ENCODE measurements at regions not wholly inside any gene's neighbourhood (a gene's known extent, or its start where the extent isn't known, plus 50 kb on each side); places are given as distances from the start of the nearest gene placed in this dataset.
A peak's percentile ranks its signal among the peaks of the same experiment; 100 is the strongest.
"Not testable (repeated sequence)": the region's sequence is repeated elsewhere in the genome, so short reads cannot be mapped to it uniquely, and the experiment has no call there.

DNA sequence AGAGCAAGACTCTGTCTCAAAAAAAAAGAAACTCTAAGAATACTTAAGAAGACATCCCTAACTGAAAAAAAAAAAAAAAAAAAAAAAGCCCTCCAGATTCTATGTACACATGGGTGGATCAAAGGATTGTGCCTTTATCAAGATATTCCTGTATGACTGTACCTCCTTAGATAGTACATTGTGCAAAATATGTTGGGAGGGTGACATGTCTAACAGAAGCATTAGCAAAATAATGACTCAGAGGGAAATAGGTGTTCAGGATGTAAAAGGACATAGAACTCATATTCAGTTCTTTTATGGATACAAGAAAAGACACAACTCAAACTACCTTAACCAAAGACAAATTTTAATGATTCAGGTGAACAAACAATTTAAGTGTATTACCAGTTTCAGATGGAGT, 269.8 kb upstream of the KAZN start:
- DNase-seq (ENCODE audit: low read depth in 3 of 3, low spot score in 2 of 3) = no peak

GRCh38 chr1:14332158-14332557, 266.3 kb upstream of the KAZN start:
- DNase-seq (ENCODE audit: low read depth in 3 of 3, low spot score in 2 of 3) = no peak

DNA sequence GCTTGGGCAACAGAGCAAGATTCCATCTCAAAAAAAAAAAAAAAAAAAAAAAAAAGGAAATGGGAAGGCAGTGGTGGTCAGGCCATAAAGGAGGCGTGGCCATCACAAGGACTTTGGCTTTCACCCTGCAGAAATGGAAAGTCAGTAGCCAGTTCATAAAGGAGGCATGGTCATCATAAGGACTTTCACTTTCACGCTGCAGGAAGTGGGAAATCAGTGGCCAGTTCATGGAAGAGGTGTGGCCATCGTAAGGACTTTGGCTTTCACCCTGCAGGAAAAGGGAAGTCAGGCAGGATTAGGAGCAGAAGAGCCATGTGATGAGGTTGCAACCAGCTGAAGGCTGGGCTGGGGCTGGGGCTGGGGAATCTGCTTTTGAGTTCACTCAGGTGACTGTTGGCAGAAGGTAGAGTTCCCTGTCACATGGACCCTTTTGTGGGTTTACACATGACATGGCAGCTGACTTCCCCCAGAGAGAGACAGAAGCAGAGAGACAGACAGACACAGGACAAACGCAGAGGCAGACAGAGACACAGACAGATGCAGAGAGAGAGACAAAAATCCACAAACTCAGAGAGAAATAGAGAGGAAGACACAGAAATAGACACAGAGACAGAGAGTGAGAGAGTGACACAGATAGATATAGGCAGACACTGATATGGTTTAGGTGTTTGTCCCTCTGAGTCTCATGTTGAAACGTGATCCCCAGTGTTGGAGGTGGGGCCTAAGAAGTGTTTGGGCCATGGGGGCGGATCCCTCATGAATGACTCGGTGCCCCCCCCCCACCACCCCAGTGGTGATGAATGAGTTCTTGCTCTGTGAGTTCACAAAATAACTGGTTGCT, 263.9 kb upstream of the KAZN start:
- no peak for DNase-seq (ENCODE audit: low read depth in 3 of 3, low spot score in 2 of 3)

GRCh38 chr1:14338509-14338908, 260.0 kb upstream of the KAZN start:
- no peak for DNase-seq (ENCODE audit: low read depth in 3 of 3, low spot score in 2 of 3)

DNA sequence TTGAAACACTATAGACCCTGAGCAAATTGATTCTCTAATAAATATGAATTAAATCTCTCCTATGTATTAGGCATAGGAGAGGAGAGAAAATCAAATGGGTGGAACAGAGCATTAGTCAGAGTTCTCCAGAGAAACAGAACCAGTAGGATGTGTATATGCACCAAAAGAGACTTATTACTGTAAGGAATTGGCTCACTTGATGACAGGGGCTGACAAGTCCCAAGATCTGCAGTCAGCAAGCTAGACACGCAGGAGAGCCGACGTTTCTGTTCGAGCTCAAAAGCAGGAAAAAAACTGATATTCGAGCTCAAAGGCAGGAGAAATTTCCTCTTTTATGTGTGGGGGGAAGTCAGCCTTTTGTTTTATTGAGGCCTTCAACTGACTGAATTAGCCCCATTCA, 259.2 kb upstream of the KAZN start:
- DNase-seq (ENCODE audit: low read depth in 3 of 3, low spot score in 2 of 3) = no peak

DNA sequence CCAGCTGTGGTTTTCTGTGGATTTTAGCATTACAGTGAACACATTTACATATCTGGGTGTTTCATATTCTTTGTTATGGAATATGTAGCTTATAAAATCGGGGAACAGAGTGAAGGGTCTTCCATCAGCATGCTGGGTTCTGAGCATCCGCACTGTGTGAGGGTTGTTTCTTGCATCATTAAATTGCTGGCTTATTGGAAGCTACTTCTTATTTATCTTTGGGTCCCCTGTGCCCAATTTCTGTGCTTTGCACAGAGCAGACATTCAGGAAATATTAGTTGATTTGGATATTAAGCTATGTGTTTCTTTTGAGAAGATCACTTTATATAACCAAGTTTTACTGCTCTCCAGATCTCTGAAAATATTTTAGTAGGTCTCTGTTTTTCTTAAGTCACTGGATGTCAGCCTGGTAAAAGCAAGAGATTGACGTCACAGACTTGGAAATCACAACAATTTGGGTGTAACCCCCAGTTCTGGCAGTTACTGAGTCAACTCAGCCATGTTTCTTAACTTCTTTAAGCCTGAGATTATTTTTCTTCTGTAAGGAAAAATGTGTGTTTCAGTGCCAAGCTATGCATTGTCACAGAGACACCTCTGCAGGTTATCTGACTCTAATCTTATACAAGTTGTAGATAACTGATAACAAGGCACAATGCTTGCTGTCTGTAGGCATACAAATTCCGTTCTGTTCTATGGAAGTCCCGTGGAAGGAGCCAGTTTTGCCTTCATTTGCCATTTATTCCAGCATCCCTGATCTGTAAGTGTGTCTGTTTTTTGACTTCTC, 258.3 kb upstream of the KAZN start:
- no peak for DNase-seq (ENCODE audit: low read depth in 3 of 3, low spot score in 2 of 3)

GRCh38 chr1:14341147-14341546, 257.3 kb upstream of the KAZN start:
- no peak for DNase-seq (ENCODE audit: low read depth in 3 of 3, low spot score in 2 of 3)

- DNase-seq (ENCODE audit: low read depth in 3 of 3, low spot score in 2 of 3) = no peak
Observed at GRCh38 chr1:14345946-14346550, 252.4 kb upstream of the KAZN start.

DNA sequence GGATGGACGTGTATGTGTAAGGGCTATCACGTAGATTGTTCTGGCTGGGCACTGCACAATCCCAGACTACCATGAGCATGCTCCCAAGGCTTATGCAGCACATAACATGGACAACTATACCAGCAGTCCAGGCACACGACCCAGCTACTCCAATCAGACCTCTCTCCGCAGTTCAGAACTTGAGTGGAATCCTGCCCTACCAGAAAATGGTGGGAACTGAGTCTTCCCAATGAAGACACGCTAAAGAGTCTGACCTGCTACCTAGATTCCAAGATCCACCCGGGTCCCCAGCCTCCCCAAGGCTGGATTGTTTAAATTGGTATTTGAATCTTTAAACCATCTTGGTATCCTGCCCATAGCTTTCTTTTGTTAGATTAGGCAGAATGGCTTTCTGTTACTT, 251.3 kb upstream of the KAZN start:
- no peak for DNase-seq (ENCODE audit: low read depth in 3 of 3, low spot score in 2 of 3)

GRCh38 chr1:14347776-14348175, 250.7 kb upstream of the KAZN start:
- DNase-seq (ENCODE audit: low read depth in 3 of 3, low spot score in 2 of 3) = no peak

DNA sequence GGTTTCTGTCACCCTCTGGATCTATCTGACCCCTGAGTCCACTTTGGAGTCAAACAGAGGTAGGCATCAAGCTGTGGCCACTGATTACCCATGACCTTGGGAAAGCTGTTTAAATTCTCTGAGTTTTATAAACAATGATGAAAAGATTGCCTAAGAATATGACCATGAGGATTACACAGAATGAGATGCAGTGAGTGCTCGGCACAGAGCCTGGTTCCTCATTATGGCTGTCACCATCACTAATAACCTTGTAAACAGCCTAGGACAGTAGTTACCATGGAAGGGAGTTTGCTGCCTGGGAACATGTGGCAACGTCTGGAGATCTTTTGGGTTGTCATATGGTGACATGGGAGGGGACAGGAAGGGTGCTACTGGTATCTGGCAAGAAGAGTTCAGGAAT, 248.3 kb upstream of the KAZN start:
- DNase-seq (ENCODE audit: low read depth in 3 of 3, low spot score in 2 of 3) = no peak

DNA sequence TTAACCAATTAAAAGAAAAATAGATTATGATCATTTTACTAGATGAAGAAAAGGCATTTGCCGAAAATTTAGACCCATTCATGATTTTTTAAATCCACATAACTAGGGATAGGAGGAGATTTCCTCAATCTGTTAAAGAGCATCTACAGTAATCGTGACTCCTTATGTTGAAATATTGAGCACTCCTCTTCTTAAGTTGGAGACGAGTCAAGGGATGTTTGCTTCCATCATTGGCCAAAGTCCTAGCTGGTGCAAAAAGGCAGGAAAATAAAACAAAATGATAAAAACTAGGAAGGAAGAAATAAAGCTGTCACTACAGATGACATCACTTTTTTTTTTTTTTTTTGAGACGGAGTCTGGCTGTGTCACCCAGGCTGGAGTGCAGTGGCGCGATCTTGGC, 245.6 kb upstream of the KAZN start:
- no peak for DNase-seq (ENCODE audit: low read depth in 3 of 3, low spot score in 2 of 3)

DNA sequence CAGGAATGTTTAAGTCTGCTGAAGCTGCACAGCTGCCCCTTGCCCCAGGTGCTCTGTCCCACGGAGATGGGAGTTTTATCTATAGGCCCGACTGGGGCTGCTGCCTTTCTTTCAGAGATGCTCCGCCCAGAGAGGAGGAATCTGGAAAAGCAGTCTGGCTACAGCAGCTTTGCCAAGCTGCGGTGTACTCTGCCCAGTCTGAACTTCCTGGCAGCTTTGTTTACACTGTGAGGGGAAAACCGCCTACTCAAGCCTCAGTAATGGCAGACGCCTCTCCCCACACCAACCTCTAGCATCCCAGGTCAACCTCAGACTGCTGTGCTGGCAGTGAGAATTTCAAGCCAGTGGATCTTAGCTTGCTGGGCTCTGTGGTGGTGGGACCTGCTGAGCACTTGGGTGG, 237.5 kb upstream of the KAZN start:
- DNase-seq (ENCODE audit: low read depth in 3 of 3, low spot score in 2 of 3) = not testable (repeated sequence)

GRCh38 chr1:14362331-14362730, 236.2 kb upstream of the KAZN start:
- no peak for DNase-seq (ENCODE audit: low read depth in 3 of 3, low spot score in 2 of 3)

DNA sequence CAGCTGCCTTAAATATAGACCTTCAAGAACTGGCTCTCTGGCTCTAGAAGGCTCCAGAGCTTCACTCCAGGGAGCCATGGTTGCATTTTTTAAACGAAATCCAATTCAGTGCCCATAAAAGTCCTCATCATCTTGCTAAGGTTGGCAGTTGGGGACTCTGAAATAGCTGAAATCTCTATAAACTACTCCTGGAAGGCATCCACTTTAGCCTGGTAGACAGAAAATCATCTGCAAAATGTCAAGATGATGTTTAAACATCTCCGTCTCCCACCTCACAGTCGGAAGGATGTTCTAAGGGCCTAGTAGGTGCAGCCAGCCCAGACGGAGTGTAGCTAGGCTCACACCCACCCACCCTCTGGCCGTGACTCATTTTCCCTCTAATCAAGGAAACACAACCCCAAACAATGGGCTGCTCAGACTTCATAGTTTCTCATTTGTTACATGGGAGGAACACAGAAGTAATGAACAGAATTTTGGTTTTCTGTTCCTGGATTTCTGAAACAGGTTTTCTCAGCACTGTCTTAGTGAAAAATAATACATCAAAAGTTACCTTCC, 235.4 kb upstream of the KAZN start:
- no peak for DNase-seq (ENCODE audit: low read depth in 3 of 3, low spot score in 2 of 3)

- no peak for DNase-seq (ENCODE audit: low read depth in 3 of 3, low spot score in 2 of 3)
Observed at GRCh38 chr1:14363707-14364413, 234.6 kb upstream of the KAZN start.

DNA sequence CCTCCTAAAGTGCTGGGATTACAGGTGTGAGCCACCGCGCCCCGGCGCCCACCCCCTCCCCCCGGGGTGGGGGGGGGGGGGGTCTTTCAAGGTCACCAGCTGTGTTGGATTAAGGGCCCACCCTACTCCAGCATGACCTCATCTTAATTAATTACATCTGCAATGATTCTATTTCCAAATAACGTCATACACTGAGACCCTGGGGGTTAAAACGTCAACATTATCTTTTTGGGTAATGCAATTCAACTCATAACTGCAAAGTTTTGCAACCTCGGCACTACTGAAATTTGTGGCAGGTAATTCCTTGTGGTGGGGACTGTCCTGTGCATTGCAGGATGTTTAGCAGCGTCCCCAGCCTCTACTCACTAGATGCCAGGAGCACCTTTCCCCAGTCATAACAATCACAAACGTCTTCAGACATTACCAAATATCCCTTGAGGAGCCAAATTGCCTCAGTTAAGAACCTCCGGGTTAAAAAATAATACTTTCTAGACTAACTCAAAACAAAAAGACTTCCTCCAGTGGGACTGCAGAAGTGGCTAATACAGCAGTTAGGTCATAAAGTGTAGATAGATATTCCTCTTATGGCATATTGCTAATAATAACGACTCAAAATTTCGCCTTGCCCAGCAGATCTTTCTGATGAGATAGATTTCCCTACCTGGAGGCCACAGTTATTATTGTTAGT, 233.0 kb upstream of the KAZN start:
- no peak for DNase-seq (ENCODE audit: low read depth in 3 of 3, low spot score in 2 of 3)

DNA sequence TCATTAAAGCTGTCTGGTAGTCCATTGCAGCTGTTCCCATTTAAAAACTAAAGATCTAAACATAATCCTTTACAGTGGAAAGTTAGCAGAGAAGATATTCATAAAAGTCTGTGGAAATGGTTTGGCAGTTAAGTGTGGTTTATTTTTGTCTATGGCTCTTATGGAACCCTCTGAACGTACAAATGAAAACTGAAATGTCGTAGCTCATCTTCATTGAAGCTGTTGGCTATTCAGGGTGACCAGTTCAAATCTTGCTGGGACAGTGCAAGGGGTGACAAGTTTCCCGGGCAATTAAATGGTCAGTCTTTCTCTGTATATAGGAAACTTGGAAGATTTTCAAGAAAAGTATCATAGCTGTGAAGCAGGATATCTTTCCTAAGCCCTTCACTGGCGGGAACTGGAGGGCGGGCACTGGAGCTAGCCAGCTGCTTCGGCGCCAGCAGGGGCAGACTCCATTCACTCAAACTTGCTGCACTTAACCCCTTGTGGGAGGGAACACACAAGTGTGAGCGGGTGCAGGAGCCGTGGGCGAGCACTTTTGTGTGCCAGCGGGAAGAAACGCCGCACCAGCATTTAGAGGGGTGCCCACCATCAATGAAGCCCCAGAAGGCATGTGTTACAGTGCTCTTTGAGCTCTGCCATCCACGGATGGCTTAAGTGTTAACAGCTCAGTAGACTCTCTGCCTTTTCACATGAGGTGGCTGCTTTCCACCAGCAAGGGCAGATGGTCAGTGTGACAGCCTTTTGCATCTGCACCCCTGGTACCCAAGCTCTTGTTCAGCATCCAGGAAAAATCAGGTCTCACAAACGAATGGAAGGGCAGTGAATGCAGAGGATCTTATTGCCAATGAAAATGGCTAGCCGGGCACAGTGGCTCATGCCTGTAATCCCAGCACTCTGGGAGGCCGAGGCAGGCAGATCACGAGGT, 232.1 kb upstream of the KAZN start:
- peak in 1 of 3 donors; percentile 7 for DNase-seq (ENCODE audit: low read depth in 3 of 3, low spot score in 2 of 3)

DNA sequence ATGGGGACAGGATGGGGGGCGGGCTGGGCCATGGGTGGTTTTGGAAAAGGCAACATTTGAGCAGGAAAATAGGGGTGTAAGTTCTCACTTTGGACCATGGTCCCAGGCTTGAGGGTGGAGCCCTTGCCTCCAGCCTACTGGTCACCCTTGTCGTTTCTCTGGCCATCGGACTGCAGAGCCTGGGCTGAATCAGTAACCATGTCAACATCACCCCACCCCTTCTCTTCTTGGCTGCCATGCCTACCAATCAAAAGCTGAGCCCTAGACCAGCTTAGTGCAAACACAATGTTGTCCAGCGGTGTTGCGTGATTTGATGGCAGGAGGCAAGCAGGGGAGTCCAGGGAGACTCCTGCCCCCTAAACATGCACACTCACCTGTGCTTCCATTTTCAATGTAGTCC, 231.0 kb upstream of the KAZN start:
- DNase-seq (ENCODE audit: low read depth in 3 of 3, low spot score in 2 of 3) = no peak
